Caco-2 (cell line): ENCODE measurements at regions not wholly inside any gene's neighbourhood (a gene's known extent, or its start where the extent isn't known, plus 50 kb on each side); places are given as distances from the start of the nearest gene placed in this dataset.

Experiments used
- BruUV-seq: library from RNA; stranded (reverse); fragments of 400-500 nt; replicated peaks from 2 replicates; lab custom pipeline; 2021; lab: Mats Ljungman, UMichigan
- CTCF ChIA-PET: fragments of 300-600 bp; sonication (Branson Sonifier 250); formaldehyde crosslinking; loops from one replicate; lab custom pipeline; 2022; ENCODE audit warnings: antibody characterized with exemption; lab: Charles Lee
- POLR2A ChIA-PET: fragments of 300-600 bp; sonication (Branson Sonifier 250); formaldehyde crosslinking; loops from one replicate; lab custom pipeline; 2022; ENCODE audit warnings: antibody characterized with exemption; lab: Charles Lee
- DNase-seq, 2 experiments: peaks; one replicate each; pipeline versions ENCODE4 v3.0.0 to v3.0.0-alpha.2; 2020 to 2022
- H3K27me3 ChIP-seq: replicated peaks from 2 replicates; pipeline ENCODE4 v1.6.0; 2011; ENCODE audit warnings: low read length; ENCODE audit not compliant: control insufficient read depth, insufficient read depth
- H3K36me3 ChIP-seq: 2 replicates; pipeline ENCODE4 v1.5.1; 2011; ENCODE audit warnings: low read length; ENCODE audit not compliant: control insufficient read depth, insufficient read depth
- H3K4me1 ChIP-seq: fragments of 250-450 bp; sonication (Bioruptor Pico); 2 replicates; pipeline ENCODE4 v1.5.1; 2020; ENCODE audit warnings: mild to moderate bottlenecking
- H3K4me3 ChIP-seq: 2 replicates; pipeline ENCODE4 v1.5.1; 2011; ENCODE audit warnings: low read depth, mild to moderate bottlenecking, control low read depth, low read length
- H3K9me3 ChIP-seq: fragments of 250-450 bp; sonication (Bioruptor Pico); 2 replicates; pipeline ENCODE4 v1.5.1; 2020; ENCODE audit warnings: mild to moderate bottlenecking, moderate library complexity
- H3K27ac Mint-ChIP-seq: one replicate; pipeline ENCODE4 v1.8.0; 2022; ENCODE audit warnings: mixed read lengths; ENCODE audit not compliant: unreplicated experiment
- H3K27me3 Mint-ChIP-seq: one replicate; pipeline ENCODE4 v1.8.0; 2022; ENCODE audit warnings: mixed read lengths; ENCODE audit not compliant: insufficient read depth, unreplicated experiment
- H3K36me3 Mint-ChIP-seq: one replicate; pipeline ENCODE4 v1.8.0; 2022; ENCODE audit warnings: mild to moderate bottlenecking, mixed read lengths; ENCODE audit not compliant: insufficient read depth, unreplicated experiment
- H3K4me1 Mint-ChIP-seq: one replicate; pipeline ENCODE4 v1.8.0; 2022; ENCODE audit warnings: low read depth, mixed read lengths; ENCODE audit not compliant: unreplicated experiment
- H3K4me3 Mint-ChIP-seq: one replicate; pipeline ENCODE4 v1.8.0; 2022; ENCODE audit warnings: mild to moderate bottlenecking, moderate library complexity, mixed read lengths; ENCODE audit not compliant: unreplicated experiment
- H3K9me3 Mint-ChIP-seq: one replicate; pipeline ENCODE4 v1.8.0; 2022; ENCODE audit warnings: mixed read lengths; ENCODE audit not compliant: unreplicated experiment
- intact Hi-C: fragments of 100-400 bp; cut with micrococcal nuclease; formaldehyde crosslinking; loops from one replicate; pipeline ENCODE4 v1.10.0; 2022; ENCODE audit not compliant: unreplicated experiment
- TF ChIP-seq, protein P1 (sequence below), 2 experiments: fragments of 200-600 bp in 1 of 2; IDR thresholded peaks; 1 replicate in 1 of 2; 2 replicates in 1 of 2; pipeline versions ENCODE4 v1.5.1 to v1.8.0; 2011 to 2022; ENCODE audit warnings: antibody characterized with exemption in 1 of 2, control low read depth in 1 of 2, inconsistent platforms in 1 of 2, low read depth in 1 of 2, low read length in 1 of 2, mild to moderate bottlenecking in 1 of 2, moderate library complexity in 1 of 2; ENCODE audit not compliant: insufficient read depth in 1 of 2, severe bottlenecking in 1 of 2, unreplicated experiment in 1 of 2

DNA sequence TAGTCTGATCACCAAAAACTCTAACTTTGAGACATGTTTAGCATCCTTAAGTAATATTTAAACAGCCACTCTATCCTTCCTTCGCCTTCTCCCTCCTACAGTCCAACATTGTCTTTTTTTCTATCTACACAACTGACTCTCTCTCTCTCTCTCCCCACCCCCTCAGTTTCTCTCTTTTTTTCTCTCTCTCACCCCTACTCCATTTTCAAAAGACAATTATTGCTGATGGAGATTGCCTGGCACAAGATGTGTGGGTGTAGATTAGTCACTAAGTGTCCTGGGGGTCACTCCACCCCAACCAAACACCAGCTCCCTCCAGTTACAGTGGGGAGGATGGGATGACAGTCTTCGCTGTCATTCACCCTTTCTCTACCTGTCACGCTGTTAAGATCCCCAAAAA lies 94.5 kb upstream of the NFIA start:
- Mint-ChIP-seq H3K4me3 (no peak overlapping the region), H3K36me3 (no peaks in the 10 kb centered on the region), H3K27ac (no peak overlapping the region), H3K4me1 (no peaks in the 10 kb centered on the region), H3K9me3 (no peaks in the 10 kb centered on the region), H3K27me3 (no peaks in the 10 kb centered on the region)
- Histone ChIP-seq H3K9me3 (no peaks in the 10 kb centered on the region), H3K4me1 (no peaks in the 10 kb centered on the region), H3K36me3 (no peaks in the 10 kb centered on the region), H3K4me3 (no peak overlapping the region), H3K27me3 (no peaks in the 10 kb centered on the region)
- CTCF ChIA-PET, result no interaction called here
- POLR2A ChIA-PET, result no interaction called here
- intact Hi-C loops, result no loop called here
- TF ChIP-seq, protein P1, sequence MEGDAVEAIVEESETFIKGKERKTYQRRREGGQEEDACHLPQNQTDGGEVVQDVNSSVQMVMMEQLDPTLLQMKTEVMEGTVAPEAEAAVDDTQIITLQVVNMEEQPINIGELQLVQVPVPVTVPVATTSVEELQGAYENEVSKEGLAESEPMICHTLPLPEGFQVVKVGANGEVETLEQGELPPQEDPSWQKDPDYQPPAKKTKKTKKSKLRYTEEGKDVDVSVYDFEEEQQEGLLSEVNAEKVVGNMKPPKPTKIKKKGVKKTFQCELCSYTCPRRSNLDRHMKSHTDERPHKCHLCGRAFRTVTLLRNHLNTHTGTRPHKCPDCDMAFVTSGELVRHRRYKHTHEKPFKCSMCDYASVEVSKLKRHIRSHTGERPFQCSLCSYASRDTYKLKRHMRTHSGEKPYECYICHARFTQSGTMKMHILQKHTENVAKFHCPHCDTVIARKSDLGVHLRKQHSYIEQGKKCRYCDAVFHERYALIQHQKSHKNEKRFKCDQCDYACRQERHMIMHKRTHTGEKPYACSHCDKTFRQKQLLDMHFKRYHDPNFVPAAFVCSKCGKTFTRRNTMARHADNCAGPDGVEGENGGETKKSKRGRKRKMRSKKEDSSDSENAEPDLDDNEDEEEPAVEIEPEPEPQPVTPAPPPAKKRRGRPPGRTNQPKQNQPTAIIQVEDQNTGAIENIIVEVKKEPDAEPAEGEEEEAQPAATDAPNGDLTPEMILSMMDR (IDR thresholded peaks at IDR 0.05; ENCODE audit: insufficient read depth in 1 of 2, low read depth in 1 of 2, low read length in 1 of 2, severe bottlenecking in 1 of 2, unreplicated experiment in 1 of 2), result no peak
- no peak for DNase-seq
- no TSS peak for BruUV-seq

DNA sequence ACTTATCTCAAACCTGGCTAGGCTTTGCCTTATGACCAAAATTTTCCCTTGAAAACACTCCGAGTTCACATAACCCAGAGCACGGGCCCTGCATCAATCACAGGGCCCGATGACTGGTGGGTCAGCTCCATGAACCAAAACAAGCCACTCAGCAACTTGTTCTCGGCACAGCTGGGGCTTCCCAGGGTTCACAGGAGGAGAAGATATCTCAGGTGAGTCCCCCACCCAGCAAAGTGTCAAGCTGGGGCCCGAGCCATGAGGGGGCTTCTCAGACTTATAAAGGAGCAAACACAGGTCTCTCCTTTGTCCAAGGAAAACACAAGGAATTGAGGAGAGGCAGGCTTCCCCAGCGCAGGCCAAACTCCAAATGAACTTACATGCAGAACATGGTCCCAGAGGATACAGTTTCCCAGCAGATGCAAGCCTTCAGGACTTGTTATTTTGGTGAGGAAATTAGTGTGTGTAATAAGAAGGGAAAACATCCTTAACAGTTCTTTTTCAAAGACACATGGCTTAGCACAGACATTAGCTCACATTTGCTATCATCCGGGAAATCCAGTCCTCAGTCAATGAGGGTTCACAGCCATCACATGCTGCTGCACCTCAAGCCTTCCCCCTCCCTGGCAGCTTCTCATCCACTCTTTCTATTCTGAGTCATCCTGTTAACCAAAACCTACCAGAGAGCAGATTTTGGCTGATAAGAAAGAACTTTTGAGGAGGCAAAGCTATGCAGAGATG lies 98.1 kb upstream of the NFIA start:
- no peaks in the 10 kb centered on the region for H3K4me1 ChIP-seq
- no peaks in the 10 kb centered on the region for H3K36me3 ChIP-seq
- ChIA-PET POLR2A (no interaction called here), CTCF (no interaction called here)
- Mint-ChIP-seq H3K4me3 (no peak overlapping the region), H3K9me3 (no peaks in the 10 kb centered on the region), H3K27me3 (no peaks in the 10 kb centered on the region), H3K36me3 (no peaks in the 10 kb centered on the region), H3K27ac (no peak overlapping the region), H3K4me1 (no peaks in the 10 kb centered on the region)
- TF ChIP-seq, protein P1 (IDR thresholded peaks at IDR 0.05; ENCODE audit: insufficient read depth in 1 of 2, low read depth in 1 of 2, low read length in 1 of 2, severe bottlenecking in 1 of 2, unreplicated experiment in 1 of 2), result no peak
- no peak for DNase-seq
- no peak overlapping the region for H3K4me3 ChIP-seq
- BruUV-seq, result no TSS peak
- H3K9me3 ChIP-seq, result no peaks in the 10 kb centered on the region
- no peaks in the 10 kb centered on the region for H3K27me3 ChIP-seq
- intact Hi-C loops, result no loop called here

DNA sequence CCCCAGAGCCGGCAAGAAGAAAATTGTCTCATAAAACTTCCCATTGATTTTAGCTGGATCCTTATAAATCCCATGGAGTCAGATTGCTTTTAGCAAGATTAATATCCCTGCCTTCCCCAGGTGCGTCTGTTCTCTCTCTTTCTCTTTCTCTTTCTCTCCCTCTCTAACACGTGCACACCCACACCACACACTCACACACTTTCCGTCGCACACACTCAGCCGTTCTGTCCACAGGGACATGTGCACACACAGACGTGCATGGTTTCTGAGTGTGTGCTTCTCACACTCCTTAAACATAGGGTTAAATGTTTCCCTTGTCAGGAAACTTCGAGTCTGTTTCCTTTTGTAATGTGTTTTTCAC lies 98.7 kb upstream of the NFIA start:
- H3K9me3 ChIP-seq, result no peaks in the 10 kb centered on the region
- DNase-seq, result no peak
- TF ChIP-seq, protein P1 (IDR thresholded peaks at IDR 0.05; ENCODE audit: insufficient read depth in 1 of 2, low read depth in 1 of 2, low read length in 1 of 2, severe bottlenecking in 1 of 2, unreplicated experiment in 1 of 2), result no peak
- H3K4me3 ChIP-seq, result no peak overlapping the region
- ChIA-PET CTCF (no interaction called here), POLR2A (no interaction called here)
- no peaks in the 10 kb centered on the region for H3K27me3 ChIP-seq
- no TSS peak for BruUV-seq
- no peaks in the 10 kb centered on the region for H3K36me3 ChIP-seq
- Mint-ChIP-seq H3K36me3 (no peaks in the 10 kb centered on the region), H3K4me3 (no peak overlapping the region), H3K9me3 (no peaks in the 10 kb centered on the region), H3K27ac (no peak overlapping the region), H3K4me1 (no peaks in the 10 kb centered on the region), H3K27me3 (no peaks in the 10 kb centered on the region)
- intact Hi-C loops, result no loop called here
- H3K4me1 ChIP-seq, result no peaks in the 10 kb centered on the region
